Vagina (tissue), 2 donors: ENCODE measurements at regions not wholly inside any gene's neighbourhood (a gene's known extent, or its start where the extent isn't known, plus 50 kb on each side); places are given as distances from the start of the nearest gene placed in this dataset.

Experiments
- POLR2AphosphoS5 ChIP-seq, 2 donors: sonication (generic); formaldehyde crosslinking; IDR thresholded peaks; one replicate each; pipeline ENCODE4 v1.9.0; 2017; ENCODE audit warnings: antibody characterized with exemption in 2 of 2, mild to moderate bottlenecking in 2 of 2, low read depth in 1 of 2; ENCODE audit not compliant: insufficient read depth in 1 of 2
- TF ChIP-seq, protein P1 (sequence below), 3 experiments: fragments of 450-650 bp in 2 of 3; fragments of 200-600 bp in 1 of 3; sonication (generic) in 1 of 3; IDR thresholded peaks; one replicate each; pipeline ENCODE4 v1.5.1; 2017 to 2019; ENCODE audit warnings: antibody characterized with exemption in 3 of 3, mild to moderate bottlenecking in 2 of 3, moderate library complexity in 2 of 3

DNA sequence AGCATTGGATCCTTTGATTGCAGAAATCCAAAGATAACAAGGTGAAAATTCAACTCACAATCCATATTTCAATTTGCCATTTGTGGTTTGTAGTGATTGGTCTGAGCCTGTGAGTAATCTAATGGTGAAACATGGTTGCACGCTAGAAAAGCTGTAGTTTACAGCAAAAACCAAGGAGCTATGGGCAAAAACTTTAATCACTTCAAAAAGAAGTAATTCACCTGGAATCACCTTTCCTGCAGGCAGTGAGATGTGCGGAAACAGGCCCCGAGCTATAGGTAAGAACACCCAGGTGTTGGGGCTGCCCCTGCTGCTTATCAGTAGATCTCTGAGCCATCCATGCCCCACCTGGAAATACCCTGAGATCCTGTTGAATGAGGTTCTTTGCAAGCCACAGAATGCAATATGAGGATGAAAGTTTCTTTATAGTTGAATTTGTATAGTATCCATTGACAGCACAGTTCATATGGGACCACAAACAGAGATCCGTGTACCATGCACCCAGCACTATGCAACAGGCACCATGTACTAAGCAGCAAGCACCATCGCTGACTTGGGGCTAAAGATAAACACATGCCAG is 208.2 kb downstream of the SPP2 start:
- TF ChIP-seq, protein P1, sequence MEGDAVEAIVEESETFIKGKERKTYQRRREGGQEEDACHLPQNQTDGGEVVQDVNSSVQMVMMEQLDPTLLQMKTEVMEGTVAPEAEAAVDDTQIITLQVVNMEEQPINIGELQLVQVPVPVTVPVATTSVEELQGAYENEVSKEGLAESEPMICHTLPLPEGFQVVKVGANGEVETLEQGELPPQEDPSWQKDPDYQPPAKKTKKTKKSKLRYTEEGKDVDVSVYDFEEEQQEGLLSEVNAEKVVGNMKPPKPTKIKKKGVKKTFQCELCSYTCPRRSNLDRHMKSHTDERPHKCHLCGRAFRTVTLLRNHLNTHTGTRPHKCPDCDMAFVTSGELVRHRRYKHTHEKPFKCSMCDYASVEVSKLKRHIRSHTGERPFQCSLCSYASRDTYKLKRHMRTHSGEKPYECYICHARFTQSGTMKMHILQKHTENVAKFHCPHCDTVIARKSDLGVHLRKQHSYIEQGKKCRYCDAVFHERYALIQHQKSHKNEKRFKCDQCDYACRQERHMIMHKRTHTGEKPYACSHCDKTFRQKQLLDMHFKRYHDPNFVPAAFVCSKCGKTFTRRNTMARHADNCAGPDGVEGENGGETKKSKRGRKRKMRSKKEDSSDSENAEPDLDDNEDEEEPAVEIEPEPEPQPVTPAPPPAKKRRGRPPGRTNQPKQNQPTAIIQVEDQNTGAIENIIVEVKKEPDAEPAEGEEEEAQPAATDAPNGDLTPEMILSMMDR (IDR thresholded peaks at IDR 0.05) = no peak
- TF ChIP-seq POLR2AphosphoS5 (IDR thresholded peaks at IDR 0.05; ENCODE audit: insufficient read depth in 1 of 2, low read depth in 1 of 2) = no peak
